ENCODE measurements at regions not wholly inside any gene's neighbourhood (a gene's known extent, or its start where the extent isn't known, plus 50 kb on each side); places are given as distances from the start of the nearest gene placed in this dataset.
A peak's percentile ranks its signal among the peaks of the same experiment; 100 is the strongest.

DNA sequence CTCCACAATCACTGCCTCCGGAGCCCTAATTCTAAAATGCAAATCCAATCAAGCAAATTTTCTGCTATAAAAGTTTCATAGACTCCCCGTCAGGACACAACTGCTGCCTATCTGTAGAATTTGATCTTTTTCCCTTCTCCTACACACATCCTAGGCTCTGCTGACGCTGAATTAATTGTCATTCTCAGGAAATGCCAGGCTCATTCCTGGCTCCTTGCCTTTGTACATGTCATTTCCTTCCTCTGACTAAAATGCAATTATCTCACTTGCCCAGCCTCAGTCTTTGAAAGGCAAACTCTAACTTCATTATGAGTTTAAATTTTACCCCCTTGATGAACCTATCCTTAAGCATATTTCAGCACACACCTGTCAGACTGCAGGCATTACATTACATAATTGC lies 844.9 kb upstream of the CRIM1 start:
- Histone ChIP-seq H3K27ac (no peak overlapping the region), H3K27me3 (no peaks in the 10 kb centered on the region), H3K4me1 (ENCODE audit: low read depth) (no peaks in the 10 kb centered on the region), H3K36me3 (no peaks in the 10 kb centered on the region), H3K4me3 (no peak overlapping the region), H3K9me3 (ENCODE audit: low read depth) (no peaks in the 10 kb centered on the region)
- peak in 1 of 2 donors; percentile 3 for DNase-seq (ENCODE audit: low read depth in 1 of 2, low spot score in 1 of 2)
- TF ChIP-seq, protein P1, sequence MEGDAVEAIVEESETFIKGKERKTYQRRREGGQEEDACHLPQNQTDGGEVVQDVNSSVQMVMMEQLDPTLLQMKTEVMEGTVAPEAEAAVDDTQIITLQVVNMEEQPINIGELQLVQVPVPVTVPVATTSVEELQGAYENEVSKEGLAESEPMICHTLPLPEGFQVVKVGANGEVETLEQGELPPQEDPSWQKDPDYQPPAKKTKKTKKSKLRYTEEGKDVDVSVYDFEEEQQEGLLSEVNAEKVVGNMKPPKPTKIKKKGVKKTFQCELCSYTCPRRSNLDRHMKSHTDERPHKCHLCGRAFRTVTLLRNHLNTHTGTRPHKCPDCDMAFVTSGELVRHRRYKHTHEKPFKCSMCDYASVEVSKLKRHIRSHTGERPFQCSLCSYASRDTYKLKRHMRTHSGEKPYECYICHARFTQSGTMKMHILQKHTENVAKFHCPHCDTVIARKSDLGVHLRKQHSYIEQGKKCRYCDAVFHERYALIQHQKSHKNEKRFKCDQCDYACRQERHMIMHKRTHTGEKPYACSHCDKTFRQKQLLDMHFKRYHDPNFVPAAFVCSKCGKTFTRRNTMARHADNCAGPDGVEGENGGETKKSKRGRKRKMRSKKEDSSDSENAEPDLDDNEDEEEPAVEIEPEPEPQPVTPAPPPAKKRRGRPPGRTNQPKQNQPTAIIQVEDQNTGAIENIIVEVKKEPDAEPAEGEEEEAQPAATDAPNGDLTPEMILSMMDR (IDR thresholded peaks at IDR 0.05; ENCODE audit: low read depth, low read length) = no peak

DNA sequence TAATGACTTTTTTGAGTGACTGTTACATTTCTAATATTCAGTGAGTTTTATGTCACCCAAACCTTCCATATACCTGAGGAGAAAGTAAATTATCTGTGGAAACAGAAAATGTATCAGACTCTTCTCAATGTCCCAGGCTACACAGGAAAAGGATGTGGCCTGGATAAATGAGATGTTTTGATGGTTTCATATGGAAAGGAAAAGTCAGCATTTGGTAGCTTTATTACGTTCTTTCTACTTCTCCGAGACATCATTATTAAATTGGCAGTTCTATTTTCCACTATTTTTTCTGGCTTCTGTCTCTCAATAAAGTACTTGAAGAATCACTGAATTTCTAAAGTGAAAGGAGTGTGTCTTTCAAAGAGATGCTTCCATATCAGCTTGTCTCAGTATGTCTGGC lies 847.0 kb upstream of the CRIM1 start:
- no peaks in the 10 kb centered on the region for H3K27me3 ChIP-seq
- H3K4me1 ChIP-seq (ENCODE audit: low read depth) = no peaks in the 10 kb centered on the region
- no peak for DNase-seq (ENCODE audit: low read depth in 1 of 2, low spot score in 1 of 2)
- no peak overlapping the region for H3K4me3 ChIP-seq
- TF ChIP-seq, protein P1 (IDR thresholded peaks at IDR 0.05; ENCODE audit: low read depth, low read length) = no peak
- H3K36me3 ChIP-seq = no peaks in the 10 kb centered on the region
- H3K9me3 ChIP-seq (ENCODE audit: low read depth) = no peaks in the 10 kb centered on the region
- no peak overlapping the region for H3K27ac ChIP-seq

DNA sequence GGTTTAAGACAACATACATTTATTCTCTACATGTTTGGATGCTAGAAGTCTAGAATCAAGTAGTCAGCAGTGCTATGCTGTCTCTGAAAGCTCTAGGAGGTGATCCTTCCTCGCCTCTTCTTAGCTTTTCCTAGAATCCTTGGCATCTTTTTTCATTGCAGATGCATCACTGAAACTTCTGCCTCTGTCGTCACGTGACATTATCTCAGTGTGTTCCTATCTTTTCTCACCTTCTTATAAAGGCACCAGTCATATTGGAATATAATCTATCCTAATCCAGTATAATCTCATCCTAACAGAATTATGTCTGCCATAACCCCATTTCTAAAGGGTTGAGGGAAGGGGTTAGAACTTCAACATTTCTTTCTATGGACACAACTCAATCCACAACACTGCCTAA lies 851.2 kb upstream of the CRIM1 start:
- TF ChIP-seq, protein P1 (IDR thresholded peaks at IDR 0.05; ENCODE audit: low read depth, low read length) = no peak
- H3K4me1 ChIP-seq (ENCODE audit: low read depth) = no peaks in the 10 kb centered on the region
- no peaks in the 10 kb centered on the region for H3K27me3 ChIP-seq
- H3K4me3 ChIP-seq = no peak overlapping the region
- H3K27ac ChIP-seq = no peak overlapping the region
- H3K36me3 ChIP-seq = no peaks in the 10 kb centered on the region
- no peak for DNase-seq (ENCODE audit: low read depth in 1 of 2, low spot score in 1 of 2)
- H3K9me3 ChIP-seq (ENCODE audit: low read depth) = no peaks in the 10 kb centered on the region

DNA sequence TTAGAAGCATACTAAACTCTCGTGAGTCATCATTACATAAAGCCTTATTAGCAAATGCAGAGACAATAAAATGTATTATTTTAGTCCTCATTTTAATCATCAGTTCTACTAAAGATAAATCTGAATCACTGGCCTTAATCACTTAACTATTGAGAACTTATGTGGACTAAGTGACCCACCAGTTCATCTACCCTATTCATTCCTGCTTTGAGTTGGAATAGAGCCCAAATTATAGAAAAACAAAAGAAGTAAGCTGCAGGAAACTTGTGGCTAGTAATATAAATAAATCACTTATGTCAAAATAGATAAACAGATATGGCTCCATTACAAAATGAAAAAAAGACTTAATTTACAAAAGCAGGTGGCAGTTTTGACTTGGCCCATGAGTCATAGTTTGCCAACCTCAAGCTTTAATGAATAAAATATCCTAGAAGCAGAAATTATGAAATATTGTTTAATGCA lies 851.8 kb upstream of the CRIM1 start:
- Histone ChIP-seq H3K27me3 (no peaks in the 10 kb centered on the region), H3K9me3 (ENCODE audit: low read depth) (no peaks in the 10 kb centered on the region), H3K4me1 (ENCODE audit: low read depth) (no peaks in the 10 kb centered on the region), H3K27ac (no peak overlapping the region), H3K36me3 (no peaks in the 10 kb centered on the region), H3K4me3 (no peak overlapping the region)
- no peak for DNase-seq (ENCODE audit: low read depth in 1 of 2, low spot score in 1 of 2)
- TF ChIP-seq, protein P1 (IDR thresholded peaks at IDR 0.05; ENCODE audit: low read depth, low read length) = no peak

DNA sequence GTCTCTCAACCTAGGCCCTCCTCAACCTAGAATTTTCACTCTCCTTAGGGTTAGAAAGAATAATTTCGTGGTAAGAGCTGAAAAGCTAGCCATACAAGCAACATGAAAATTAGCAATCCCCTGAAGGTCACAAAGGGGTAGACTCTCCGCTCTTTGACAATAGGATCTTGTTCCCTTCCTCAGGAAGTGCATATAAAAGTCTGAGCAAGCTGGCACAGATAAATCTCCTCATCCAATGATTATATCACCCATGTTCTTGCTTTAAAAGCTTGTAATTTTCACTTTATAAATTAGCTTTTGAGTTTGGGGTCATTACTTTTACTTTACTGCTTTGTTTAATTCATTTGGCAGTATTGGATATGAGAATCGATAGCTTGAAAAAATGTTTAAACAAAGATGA lies 852.3 kb upstream of the CRIM1 start:
- TF ChIP-seq, protein P1 (IDR thresholded peaks at IDR 0.05; ENCODE audit: low read depth, low read length) = no peak
- Histone ChIP-seq H3K4me1 (ENCODE audit: low read depth) (no peaks in the 10 kb centered on the region), H3K27me3 (no peaks in the 10 kb centered on the region), H3K4me3 (no peak overlapping the region), H3K36me3 (no peaks in the 10 kb centered on the region), H3K27ac (no peak overlapping the region), H3K9me3 (ENCODE audit: low read depth) (no peaks in the 10 kb centered on the region)
- DNase-seq (ENCODE audit: low read depth in 1 of 2, low spot score in 1 of 2) = no peak

DNA sequence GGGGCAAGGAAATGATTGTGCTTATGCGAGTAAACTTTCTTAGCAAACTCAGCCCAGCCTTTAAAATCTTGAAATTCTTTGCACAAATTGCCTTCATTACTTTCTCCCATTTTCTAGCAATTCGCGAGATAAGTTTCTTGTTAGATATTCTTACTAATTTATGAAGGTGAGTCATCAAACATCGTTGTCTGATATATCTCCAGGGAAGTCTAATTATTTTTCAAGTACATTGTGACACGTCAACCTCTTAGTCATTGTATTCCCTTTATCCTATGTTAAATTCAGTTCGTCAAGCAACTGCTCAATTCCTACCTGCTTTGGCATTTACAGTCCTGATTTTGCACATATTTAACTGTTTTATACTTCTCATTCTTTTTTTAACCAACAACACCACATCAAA lies 854.5 kb upstream of the CRIM1 start:
- Histone ChIP-seq H3K36me3 (no peaks in the 10 kb centered on the region), H3K4me1 (ENCODE audit: low read depth) (no peaks in the 10 kb centered on the region), H3K4me3 (no peak overlapping the region), H3K27me3 (no peaks in the 10 kb centered on the region), H3K9me3 (ENCODE audit: low read depth) (no peaks in the 10 kb centered on the region), H3K27ac (no peak overlapping the region)
- DNase-seq (ENCODE audit: low read depth in 1 of 2, low spot score in 1 of 2) = no peak
- TF ChIP-seq, protein P1 (IDR thresholded peaks at IDR 0.05; ENCODE audit: low read depth, low read length) = no peak
